GM12878 (cell line): ENCODE measurements at regions not wholly inside any gene's neighbourhood (a gene's known extent, or its start where the extent isn't known, plus 50 kb on each side); places are given as distances from the start of the nearest gene placed in this dataset.

Source experiments
- ATAC-seq: fragments of 200-7000 bp; cut with Tn5 transposase; 3 replicates; pipeline ENCODE4 v1.9.1; 2020; ENCODE audit warnings: mild to moderate bottlenecking, moderate library complexity
- BruUV-seq: library from RNA; stranded (reverse); fragments of 400-500 nt; replicated peaks from 2 replicates; lab custom pipeline; 2021; lab: Mats Ljungman, UMichigan
- CTCF ChIA-PET: fragments of 300-600 bp; sonication (Branson Sonifier 250); formaldehyde crosslinking; extraction: SDS; loops from one replicate; lab custom pipeline; 2021; ENCODE audit warnings: inconsistent platforms; lab: Yijun Ruan, JAX
- POLR2A ChIA-PET: fragments of 350-600 bp; formaldehyde crosslinking; extraction: SDS; loops from one replicate; lab custom pipeline; 2021; ENCODE audit warnings: inconsistent platforms; lab: Charles Lee
- RAD21 ChIA-PET: fragments of 300-600 bp; sonication (Branson Sonifier 250); formaldehyde crosslinking; loops from one replicate; lab custom pipeline; 2023; ENCODE audit warnings: antibody characterized with exemption; ENCODE audit not compliant: unreplicated experiment; lab: Charles Lee
- SMC1A ChIA-PET: fragments of 300-600 bp; sonication (Branson Sonifier 250); formaldehyde crosslinking; loops from one replicate; lab custom pipeline; 2023; ENCODE audit not compliant: unreplicated experiment, uncharacterized antibody; lab: Charles Lee
- DNase-seq: peaks from one replicate; pipeline ENCODE4 v3.0.0-alpha.2; 2011; ENCODE audit warnings: low read depth, low spot score
- FAIRE-seq: peaks from 3 replicates; lab custom pipeline; 2011; peaks lifted over from hg19 to GRCh38; lab: Jason Lieb, UNC
- H2AFZ ChIP-seq: 2 replicates; pipeline ENCODE4 v1.6.0; 2011; ENCODE audit warnings: low read depth, low read length, control low read depth; ENCODE audit not compliant: control insufficient read depth
- H3K27ac ChIP-seq: 2 replicates; pipeline ENCODE4 v1.5.1; 2011; ENCODE audit warnings: control low read depth; ENCODE audit not compliant: control insufficient read depth, insufficient read depth
- H3K27me3 ChIP-seq, 2 experiments: replicated peaks in 1 of 2; 2 replicates each; pipeline versions ENCODE4 v1.6.0 to v1.6.1; 2011; ENCODE audit warnings: low read length in 1 of 2; ENCODE audit not compliant: control insufficient read depth in 2 of 2, insufficient read depth in 2 of 2
- H3K36me3 ChIP-seq, 2 experiments: 2 replicates each; pipeline ENCODE4 v1.5.1; 2011; ENCODE audit warnings: low read length in 1 of 2; ENCODE audit not compliant: control insufficient read depth in 2 of 2, insufficient read depth in 2 of 2
- H3K4me1 ChIP-seq: 2 replicates; pipeline ENCODE4 v1.6.1; 2011; ENCODE audit warnings: mild to moderate bottlenecking, low read length, moderate library complexity, mixed read lengths; ENCODE audit not compliant: control insufficient read depth, insufficient read depth
- H3K4me2 ChIP-seq: 2 replicates; pipeline ENCODE4 v1.6.0; 2011; ENCODE audit warnings: control low read depth; ENCODE audit not compliant: control insufficient read depth, insufficient read depth
- H3K4me3 ChIP-seq: fragments of 200-600 bp; sonication (generic); 2 replicates; pipeline ENCODE4 v1.5.1; 2016
- H3K79me2 ChIP-seq: 2 replicates; pipeline ENCODE4 v1.6.0; 2011; ENCODE audit warnings: low read length; ENCODE audit not compliant: control insufficient read depth, insufficient read depth
- H3K9ac ChIP-seq: 2 replicates; pipeline ENCODE4 v1.8.0; 2011; ENCODE audit warnings: low read length, control low read depth, mixed read lengths; ENCODE audit not compliant: control insufficient read depth, insufficient read depth
- H3K9me3 ChIP-seq: replicated peaks from 3 replicates; pipeline ENCODE4 v1.5.1; 2011; ENCODE audit warnings: mild to moderate bottlenecking, low read length; ENCODE audit not compliant: control insufficient read depth, insufficient read depth
- H4K20me1 ChIP-seq: 2 replicates; pipeline ENCODE4 v1.6.0; 2011; ENCODE audit not compliant: control insufficient read depth, insufficient read depth
- BCL3 ChIP-seq: IDR thresholded peaks from 2 replicates; pipeline ENCODE4 v1.6.1; 2011; ENCODE audit warnings: borderline replicate concordance, low read depth, mild to moderate bottlenecking, moderate library complexity, low read length; ENCODE audit not compliant: insufficient read depth, poor library complexity, severe bottlenecking
- BHLHE40 ChIP-seq, 2 experiments: fragments of 450-650 bp in 1 of 2; IDR thresholded peaks; 2 replicates each; pipeline ENCODE4 v1.6.1; 2011 to 2017; ENCODE audit warnings: low read depth in 2 of 2, borderline replicate concordance in 1 of 2, improper control_type of control experiment in 1 of 2, low read length in 1 of 2, mild to moderate bottlenecking in 1 of 2
- BMI1 ChIP-seq: fragments of 450-650 bp; IDR thresholded peaks from 2 replicates; pipeline ENCODE4 v1.6.1; 2016; ENCODE audit warnings: mild to moderate bottlenecking, moderate library complexity, borderline replicate concordance
- CREM ChIP-seq: IDR thresholded peaks from 2 replicates; pipeline ENCODE4 v1.6.1; 2014; ENCODE audit warnings: antibody characterized with exemption, low read depth
- ESRRA ChIP-seq: IDR thresholded peaks from 2 replicates; pipeline ENCODE4 v1.6.1; 2012; ENCODE audit warnings: mild to moderate bottlenecking, low read length, improper control_type of control experiment
- IRF3 ChIP-seq: fragments of 450-650 bp; IDR thresholded peaks from 2 replicates; pipeline ENCODE4 v1.6.1; 2014; ENCODE audit warnings: mild to moderate bottlenecking
- MXI1 ChIP-seq: fragments of 150-350 bp; IDR thresholded peaks from 2 replicates; pipeline ENCODE4 v1.6.1; 2011; ENCODE audit warnings: low read depth, mild to moderate bottlenecking, inconsistent platforms, low read length, improper control_type of control experiment
- MYB ChIP-seq: fragments of 150-350 bp; IDR thresholded peaks from 2 replicates; pipeline ENCODE4 v1.6.1; 2014; ENCODE audit warnings: mild to moderate bottlenecking, low read depth, low read length, borderline replicate concordance
- NR2C2 ChIP-seq: IDR thresholded peaks from 2 replicates; pipeline ENCODE4 v1.6.1; 2011; ENCODE audit warnings: borderline replicate concordance, low read depth; ENCODE audit not compliant: control insufficient read depth, insufficient read length
- POLR2A ChIP-seq: IDR thresholded peaks from 2 replicates; pipeline ENCODE4 v1.6.1; 2011; ENCODE audit warnings: low read depth, mild to moderate bottlenecking, low read length
- POLR2AphosphoS2 ChIP-seq: IDR thresholded peaks from 2 replicates; pipeline ENCODE4 v1.6.1; 2011; ENCODE audit warnings: low read depth, mild to moderate bottlenecking, low read length, improper control_type of control experiment, moderate library complexity
- POU2F2 ChIP-seq: IDR thresholded peaks from 3 replicates; pipeline ENCODE4 v1.6.1; 2011; ENCODE audit warnings: low read depth, mild to moderate bottlenecking, low read length, borderline replicate concordance
- TAF1 ChIP-seq: IDR thresholded peaks from 2 replicates; pipeline ENCODE4 v1.6.1; 2011; ENCODE audit warnings: mild to moderate bottlenecking, low read depth, low read length, borderline replicate concordance
- ZBTB11 ChIP-seq: fragments of 450-650 bp; formaldehyde crosslinking; IDR thresholded peaks from 2 replicates; pipeline ENCODE4 v1.5.0; 2022; ENCODE audit warnings: mild to moderate bottlenecking, missing genetic modification characterization
- ZSCAN29 ChIP-seq: fragments of 450-650 bp; IDR thresholded peaks from 2 replicates; pipeline ENCODE4 v1.6.1; 2017; ENCODE audit warnings: mild to moderate bottlenecking, moderate library complexity
- WGBS: methylation state at CpG from one replicate; pipeline ENCODE4 v1.1.6; 2016; ENCODE audit warnings: low lambda C conversion rate; ENCODE audit not compliant: insufficient replicate concordance, insufficient coverage; ENCODE audit errors: missing lambda C conversion rate; 5-methylcytosine and 5-hydroxymethylcytosine counted together
- in situ Hi-C: fragments of 300-500 bp; cut with MboI; formaldehyde crosslinking; loops from 9 replicates; pipeline ENCODE4 v1.14.3; 2018; ENCODE audit warnings: mixed read lengths
- intact Hi-C: fragments of 100-400 bp; cut with micrococcal nuclease; formaldehyde crosslinking; loops from one replicate; pipeline ENCODE4 v1.14.2; 2022; ENCODE audit not compliant: unreplicated experiment
- TF ChIP-seq, protein P1 (sequence below): fragments of 450-650 bp; IDR thresholded peaks from 2 replicates; pipeline ENCODE4 v1.6.1; 2017; ENCODE audit warnings: antibody characterized with exemption, mild to moderate bottlenecking, moderate library complexity

DNA sequence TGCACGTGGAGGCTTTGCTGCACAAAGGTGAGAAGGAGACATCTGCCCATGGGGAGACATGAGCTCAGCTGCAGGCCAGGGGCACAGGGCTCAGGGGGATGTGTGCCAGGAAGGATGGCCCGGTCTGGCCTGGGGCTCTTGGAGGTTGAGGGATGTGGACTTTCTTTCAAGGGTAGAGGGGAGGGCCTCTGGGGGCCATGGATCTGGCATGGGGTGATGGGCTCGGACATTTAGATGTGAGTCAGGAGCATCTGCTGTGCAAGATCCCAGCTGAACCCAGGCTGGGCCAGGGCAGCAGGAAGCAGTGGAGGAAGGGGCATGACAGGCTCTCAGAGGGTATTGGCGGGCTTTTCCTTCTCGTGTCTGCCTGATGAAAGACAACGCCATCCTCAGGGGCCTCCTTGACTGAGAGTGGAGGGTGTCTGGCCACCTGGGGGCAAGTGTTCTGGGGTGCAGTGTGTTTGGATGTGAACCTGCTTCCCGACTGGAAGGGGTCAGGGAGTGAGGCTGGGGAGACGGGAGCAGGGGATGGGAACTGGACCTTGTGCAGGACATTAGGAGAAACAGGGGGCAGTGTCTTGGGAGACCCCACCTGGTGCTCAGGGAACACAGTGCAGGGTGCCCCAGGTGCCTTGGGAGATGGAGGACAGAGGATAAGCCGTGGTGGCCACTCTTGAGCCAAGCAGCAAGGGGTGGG is 156.1 kb downstream of the ERMARD start:
- H3K36me3 ChIP-seq = no peaks in the 10 kb centered on the region
- RAD21 ChIA-PET = no interaction called here
- BruUV-seq = no TSS peak
- in situ Hi-C loops (no loop called here), intact Hi-C loops (no loop called here)
- FAIRE-seq (no peak), ATAC-seq (no peak), DNase-seq (no peak)
- CTCF ChIA-PET = no interaction called here
- H3K79me2 ChIP-seq = no peaks in the 10 kb centered on the region
- H3K9me3 ChIP-seq = no peaks in the 10 kb centered on the region; the same call in 2 of the 3 replicates
- no peak overlapping the region for H3K4me2 ChIP-seq
- no peaks in the 10 kb centered on the region for H3K27me3 ChIP-seq
- WGBS = 21% methylated on average over 9 of the region's 9 CpGs
- SMC1A ChIA-PET = no interaction called here
- H3K27ac ChIP-seq = no peak overlapping the region
- H3K9ac ChIP-seq = no peak overlapping the region
- POLR2A ChIA-PET = no interaction called here
- no peaks in the 10 kb centered on the region for H3K4me1 ChIP-seq
- no peaks in the 10 kb centered on the region for H4K20me1 ChIP-seq
- H3K4me3 ChIP-seq = no peak overlapping the region
- H2AFZ ChIP-seq = no peak overlapping the region
- TF ChIP-seq POLR2A (no peak), NR2C2 (no peak), BHLHE40 (IDR thresholded peaks at IDR 0.05; ENCODE audit: borderline replicate concordance in 1 of 2, low read depth in 2 of 2, low read length in 1 of 2) (no peak), POLR2AphosphoS2 (no peak), BCL3 (no peak), TAF1 (no peak), POU2F2 (no peak), ZBTB11 (no peak), CREM (no peak), BMI1 (no peak), IRF3 (no peak), MYB (no peak), ESRRA (no peak), ZSCAN29 (no peak), MXI1 (no peak)
- TF ChIP-seq, protein P1, sequence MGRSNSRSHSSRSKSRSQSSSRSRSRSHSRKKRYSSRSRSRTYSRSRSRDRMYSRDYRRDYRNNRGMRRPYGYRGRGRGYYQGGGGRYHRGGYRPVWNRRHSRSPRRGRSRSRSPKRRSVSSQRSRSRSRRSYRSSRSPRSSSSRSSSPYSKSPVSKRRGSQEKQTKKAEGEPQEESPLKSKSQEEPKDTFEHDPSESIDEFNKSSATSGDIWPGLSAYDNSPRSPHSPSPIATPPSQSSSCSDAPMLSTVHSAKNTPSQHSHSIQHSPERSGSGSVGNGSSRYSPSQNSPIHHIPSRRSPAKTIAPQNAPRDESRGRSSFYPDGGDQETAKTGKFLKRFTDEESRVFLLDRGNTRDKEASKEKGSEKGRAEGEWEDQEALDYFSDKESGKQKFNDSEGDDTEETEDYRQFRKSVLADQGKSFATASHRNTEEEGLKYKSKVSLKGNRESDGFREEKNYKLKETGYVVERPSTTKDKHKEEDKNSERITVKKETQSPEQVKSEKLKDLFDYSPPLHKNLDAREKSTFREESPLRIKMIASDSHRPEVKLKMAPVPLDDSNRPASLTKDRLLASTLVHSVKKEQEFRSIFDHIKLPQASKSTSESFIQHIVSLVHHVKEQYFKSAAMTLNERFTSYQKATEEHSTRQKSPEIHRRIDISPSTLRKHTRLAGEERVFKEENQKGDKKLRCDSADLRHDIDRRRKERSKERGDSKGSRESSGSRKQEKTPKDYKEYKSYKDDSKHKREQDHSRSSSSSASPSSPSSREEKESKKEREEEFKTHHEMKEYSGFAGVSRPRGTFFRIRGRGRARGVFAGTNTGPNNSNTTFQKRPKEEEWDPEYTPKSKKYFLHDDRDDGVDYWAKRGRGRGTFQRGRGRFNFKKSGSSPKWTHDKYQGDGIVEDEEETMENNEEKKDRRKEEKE = no peak
